ENCODE measurements at regions not wholly inside any gene's neighbourhood (a gene's known extent, or its start where the extent isn't known, plus 50 kb on each side); places are given as distances from the start of the nearest gene placed in this dataset.

DNA sequence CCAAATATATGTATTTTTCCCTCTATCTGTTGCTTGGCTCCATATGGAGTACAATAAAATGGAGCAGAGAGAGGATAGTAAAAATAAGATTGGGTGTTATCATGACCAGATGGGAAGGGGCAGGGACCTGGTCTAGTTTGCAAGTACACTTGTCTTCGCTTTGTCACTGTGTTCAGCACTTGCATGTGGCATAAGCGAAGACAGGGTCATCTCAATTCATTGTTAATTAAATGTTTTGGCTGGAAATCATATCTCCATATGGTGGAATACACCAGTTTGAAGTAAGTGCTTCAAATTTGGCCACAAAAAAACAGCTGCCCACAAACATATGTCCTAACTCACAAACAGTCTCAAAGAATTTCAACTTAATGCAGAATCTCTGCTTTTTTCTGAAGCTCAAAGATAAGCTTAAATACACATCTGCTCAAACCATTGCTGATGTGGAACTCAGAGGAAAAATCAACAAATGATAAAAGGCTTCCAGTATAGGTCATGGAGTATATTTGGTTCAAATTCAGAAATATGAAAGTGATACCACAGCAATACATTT, 865.4 kb downstream of the TLE4 start:
- no peak for DNase-seq

DNA sequence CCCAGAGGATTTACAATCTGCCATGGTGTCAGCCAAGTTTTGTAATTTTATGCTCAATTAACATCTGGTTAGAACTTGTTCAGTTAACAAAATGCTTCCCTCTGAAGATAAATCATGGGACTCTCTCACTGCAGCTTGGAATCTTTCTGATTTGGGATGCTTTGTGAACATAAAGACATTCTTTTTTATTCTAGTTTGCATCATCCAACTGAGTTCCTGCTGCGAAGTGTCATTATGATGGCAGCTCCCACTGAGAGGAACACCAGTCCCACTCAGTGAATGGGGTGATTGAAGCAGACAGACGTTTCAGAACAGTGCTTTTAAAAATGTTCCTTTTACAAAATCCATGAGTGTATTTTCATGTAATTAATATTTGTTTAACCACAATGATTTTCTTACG, 863.8 kb downstream of the TLE4 start:
- DNase-seq = no peak

DNA sequence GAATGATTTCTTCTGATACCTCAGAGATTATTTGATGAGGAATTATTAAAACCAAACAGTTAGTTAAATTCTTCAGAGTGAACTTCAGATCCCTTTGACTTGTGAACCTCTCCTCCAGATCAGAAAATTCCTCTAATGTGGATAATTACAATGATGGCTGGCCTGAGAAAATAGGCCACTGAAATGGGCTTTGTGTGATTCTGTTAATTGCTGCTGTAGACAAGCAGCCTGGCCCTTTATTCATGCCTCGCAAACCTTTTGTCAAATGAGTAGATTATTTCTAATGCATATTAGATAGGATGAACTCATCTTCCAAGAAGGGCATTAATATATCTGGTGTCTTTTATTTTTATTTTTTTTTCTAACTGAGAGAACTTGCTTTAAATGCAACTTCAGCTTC, 855.2 kb downstream of the TLE4 start:
- DNase-seq = no peak

DNA sequence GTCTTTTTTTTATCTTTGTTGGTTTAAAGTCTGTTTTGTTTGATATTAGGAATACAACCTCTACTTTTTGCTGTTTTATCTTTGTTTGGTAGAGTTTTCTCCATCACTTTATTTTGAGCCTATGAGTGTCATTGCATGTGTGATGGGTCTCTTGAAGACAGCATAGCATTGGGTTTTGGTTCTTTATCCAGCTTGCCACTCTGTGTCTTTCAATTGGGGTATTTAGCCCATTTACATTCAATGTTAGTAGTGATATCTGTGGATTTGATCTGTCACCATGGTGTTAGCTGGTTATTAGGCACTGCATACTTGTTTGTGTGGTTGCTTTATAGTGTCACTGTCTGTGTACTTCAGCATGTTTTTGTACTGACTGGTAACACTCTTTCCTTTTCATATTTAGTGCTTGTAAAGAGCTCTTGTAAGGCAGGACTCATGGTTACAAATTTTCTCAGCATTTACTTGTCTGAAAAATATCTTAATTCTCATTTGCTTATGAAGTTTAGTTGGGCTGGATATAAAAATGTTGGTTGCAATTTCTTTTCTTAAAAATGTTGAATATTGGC, 845.5 kb downstream of the TLE4 start:
- DNase-seq = no peak

DNA sequence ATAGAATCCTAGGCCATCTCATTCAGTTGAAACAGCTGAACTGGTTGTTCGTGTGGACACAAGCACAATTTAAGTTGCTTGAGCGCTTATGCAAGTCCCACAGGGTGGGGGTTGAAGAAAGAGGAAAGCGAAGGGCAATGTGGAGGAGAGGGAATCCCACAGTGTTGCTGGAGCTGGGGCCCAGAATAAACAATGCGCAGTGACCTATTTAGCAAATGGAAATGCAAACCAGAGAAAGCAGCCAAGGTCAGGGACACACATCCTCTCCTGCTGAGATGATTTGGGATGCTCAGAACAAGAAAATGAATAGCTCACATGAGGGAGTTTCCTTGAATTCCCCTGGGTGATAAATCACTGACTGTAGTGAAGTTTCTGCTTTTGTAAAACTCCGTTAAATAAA, 838.3 kb downstream of the TLE4 start:
- peak; percentile 39 for DNase-seq

DNA sequence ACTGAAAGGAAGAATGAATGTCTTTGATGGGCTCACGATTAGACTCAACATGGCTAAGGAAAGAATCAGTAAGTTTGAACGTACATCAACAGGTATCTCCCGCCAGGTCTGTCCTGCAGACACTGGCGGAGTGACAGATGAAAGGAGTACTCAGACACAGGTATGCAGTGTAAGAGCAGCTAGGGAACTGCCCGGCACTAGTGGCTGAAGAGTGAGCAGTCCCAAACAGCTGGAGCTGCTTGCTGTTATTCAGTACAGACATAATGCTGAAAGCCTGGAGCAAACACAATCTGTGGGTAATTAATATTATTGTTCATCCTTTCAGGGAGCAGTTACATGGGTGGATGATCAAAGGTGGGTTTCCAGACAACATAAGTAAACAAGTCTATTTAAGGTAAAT, 835.5 kb downstream of the TLE4 start:
- DNase-seq = no peak

DNA sequence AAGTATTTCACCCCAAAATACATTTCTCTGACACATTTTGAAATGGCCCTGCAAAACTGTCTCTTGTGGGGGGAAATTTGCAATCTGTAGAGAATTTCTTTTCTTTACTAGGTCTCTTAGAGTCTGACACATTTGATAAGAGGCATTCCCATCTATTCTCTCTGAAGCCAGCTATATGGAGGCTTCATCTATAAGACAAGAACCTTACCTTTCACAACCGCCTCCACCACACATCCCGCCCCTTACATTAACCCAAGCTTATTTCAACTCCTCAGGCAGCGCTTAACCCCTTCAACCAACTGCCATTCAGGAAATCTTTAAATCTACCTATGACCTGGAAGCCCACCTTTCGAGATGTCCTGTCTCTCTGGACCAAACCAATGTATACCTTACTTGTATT, 829.5 kb downstream of the TLE4 start:
- DNase-seq = no peak

DNA sequence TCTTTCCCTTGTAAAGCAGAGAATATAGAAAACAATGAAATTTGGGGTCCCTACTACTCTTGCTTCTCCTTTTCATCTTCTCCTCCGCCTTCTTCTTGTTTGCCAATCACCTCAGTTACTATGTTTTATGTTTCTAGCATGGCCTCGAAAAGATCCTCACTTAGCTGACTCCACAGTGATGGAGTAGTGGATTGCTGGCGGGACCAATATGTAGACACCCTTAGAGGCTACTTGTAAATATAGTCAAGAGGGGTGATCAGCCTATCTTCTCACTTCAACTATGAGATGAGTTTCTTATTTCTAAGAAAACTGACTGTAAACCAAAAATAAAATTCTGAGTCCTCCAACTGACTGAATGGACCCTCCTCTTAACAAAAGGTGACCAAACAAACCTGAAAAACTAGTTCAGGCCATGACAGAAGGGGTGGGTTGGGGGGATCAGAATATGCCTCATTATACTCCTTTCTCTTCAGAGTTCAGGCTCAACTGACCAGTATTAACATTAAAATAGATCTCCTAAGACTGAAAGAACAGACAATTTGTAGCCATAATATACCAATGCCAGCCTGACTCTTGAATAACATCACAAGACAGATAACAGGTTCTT, 829.0 kb downstream of the TLE4 start:
- DNase-seq = no peak

DNA sequence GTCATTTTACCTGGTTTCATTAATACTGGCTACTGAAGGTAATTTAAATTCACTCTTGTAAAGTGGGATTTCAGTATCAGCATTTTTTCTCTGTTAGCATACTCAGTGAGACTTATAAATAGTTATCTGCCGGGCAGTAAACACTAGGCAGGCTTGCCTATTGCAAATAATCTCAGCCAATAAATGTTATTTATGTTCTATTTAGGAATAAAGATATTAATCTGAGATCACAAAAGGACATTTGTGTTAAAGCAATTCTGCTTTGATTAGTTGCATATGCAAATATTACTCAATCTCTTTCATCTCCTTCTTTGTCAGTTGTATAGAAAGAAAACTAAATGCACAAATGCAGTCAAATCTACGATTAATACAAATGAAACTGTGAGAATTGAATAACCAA, 827.8 kb downstream of the TLE4 start:
- DNase-seq = no peak

DNA sequence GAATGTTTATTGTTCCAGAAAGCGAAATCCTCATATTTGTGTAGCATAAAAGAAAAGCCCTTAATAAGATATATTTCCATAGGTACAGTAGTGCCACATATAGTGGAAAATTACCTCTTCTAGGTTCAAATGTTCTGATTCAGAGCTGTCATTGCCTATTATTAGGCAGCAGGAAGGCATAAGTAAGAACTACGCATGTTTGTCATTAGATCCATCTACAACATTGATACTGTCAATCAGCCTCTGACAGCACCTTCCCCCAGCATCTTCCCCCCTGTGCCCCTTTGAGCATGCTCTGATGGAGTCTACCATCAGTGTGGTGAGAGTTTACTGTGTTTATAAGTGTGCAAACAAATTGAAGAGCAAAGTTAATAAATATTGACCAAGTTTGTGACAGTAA, 816.1 kb downstream of the TLE4 start:
- no peak for DNase-seq

DNA sequence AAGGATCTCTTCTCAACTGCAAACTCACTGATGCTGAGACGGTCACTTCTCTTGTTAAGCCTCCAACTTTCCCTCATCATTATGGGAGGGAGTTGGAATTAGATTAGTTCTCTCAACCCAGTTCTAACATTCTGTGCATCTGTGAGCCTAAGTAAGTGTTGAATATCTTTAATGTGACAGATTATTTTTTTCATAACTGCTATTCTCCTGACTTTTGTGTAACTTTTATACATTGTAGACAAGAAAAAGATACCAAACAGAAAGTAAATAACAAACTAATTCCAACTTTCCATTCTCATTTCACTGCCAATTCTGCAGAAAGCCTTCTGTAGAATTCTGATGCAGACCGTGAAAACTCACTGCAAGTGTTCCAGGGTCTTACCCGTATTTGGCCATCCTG, 813.5 kb downstream of the TLE4 start:
- no peak for DNase-seq

DNA sequence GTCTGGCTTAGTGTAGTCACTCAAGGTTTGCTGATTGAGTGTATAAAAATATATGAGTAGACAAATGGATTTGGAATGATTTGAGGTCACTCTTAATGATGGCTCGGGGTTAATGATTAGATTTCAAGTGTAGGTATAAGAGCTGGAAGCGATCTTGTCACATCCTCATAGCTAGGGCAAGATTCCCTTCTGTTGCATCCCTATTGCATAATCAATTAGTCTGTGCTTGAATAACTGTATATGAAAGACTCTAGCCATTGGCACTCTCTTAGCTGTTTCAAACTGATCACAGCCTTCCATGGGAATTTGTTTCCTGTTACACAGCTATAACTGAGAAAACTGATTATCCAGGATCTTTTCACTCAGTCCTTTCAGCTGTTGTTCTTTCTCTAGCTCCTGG, 811.6 kb downstream of the TLE4 start:
- no peak for DNase-seq

DNA sequence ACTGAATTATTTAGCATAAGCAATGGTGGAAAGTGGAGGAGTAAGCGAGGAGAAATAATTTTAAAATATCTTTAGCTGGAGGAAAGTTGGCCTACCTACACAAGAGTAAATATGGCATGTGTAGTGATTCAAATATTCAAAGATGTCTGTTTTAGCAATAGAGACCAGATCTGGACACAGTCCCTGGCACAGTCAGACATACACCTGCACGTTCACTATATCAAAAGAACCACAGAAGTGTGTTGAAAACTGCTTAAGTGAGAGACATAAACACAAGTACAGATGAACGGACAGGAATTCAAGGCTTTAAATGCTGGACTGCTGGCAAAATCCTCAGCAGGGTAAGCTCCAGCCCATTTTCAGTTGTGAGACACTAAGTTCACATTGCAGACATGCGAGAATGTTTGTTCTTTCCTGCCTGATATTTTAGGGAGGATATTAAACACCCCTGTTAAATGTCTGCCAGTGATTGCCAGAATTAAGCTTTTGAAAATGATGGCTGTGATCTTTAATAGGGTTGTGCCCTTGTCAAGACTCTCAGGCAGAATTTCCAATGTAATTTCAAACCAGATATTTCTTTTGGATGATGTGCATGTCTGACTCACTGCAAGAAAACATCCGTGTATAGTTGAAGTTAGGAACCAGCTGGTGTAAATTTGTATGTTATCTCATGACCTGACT, 810.6 kb downstream of the TLE4 start:
- peak; percentile 2 for DNase-seq

DNA sequence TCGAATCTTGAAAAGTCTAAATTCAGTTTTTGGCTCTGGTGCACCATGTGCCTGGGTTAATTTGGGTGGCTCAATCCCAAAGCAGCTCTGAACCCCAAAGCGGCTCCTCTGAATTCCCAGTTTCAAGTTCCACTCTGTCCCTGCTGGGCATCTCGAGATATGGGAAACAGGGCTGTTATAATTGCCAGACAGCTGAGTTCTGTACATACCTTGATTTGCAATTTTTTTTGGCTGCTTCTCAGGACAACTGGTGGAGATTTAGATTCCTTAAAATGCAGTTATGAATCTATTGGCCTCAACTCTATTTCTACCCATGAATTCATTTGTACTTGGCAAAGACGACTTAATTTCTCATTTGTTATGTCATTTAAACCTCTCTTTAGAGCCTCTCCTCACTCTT, 808.5 kb downstream of the TLE4 start:
- no peak for DNase-seq

DNA sequence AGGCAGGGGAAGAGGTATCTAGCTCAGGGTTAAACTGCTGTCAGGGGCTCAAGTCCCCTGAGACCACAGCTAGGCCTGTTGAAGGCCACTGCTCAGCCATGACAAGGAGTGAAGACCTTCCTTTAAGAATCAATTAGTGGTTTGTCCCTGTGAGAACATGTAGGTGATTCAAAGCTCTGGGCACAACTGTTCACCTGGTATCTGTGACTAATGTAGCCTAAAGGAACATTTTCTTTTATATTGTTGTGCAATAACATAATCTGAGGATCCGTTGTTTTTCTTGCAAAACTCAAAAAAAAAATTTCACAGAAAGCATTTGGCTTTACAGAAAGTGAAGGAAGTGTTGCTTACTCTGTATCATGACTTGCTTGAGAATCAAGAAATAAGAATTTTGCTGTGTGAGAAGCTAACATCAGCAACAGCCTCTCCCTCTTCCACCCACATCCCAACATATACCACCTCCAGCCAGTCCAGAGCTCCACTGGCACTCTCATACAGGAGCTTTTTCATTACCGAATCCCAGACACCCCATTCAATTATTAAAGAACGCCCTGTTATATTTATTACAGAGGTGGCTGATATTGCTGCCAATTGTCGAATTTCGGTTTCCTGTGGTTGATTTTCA, 807.0 kb downstream of the TLE4 start:
- no peak for DNase-seq

DNA sequence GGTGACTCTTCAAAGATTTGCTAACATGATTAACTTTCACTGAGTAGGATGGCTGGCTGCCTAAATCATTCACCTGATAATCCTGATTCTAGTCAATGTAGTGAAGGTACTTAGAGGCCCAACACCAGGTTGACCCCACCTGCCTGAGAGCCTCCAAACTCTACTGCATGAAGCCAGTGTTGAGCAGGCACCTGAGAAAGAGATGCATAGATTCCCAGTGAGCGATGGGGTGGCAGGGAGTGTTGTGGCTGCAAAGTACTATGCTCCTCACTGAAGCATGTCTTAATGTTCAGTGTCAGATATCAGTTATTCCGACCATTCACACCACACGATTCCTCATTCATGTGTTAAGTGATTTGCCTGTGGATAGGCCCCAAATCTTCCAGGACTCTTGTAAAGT, 804.4 kb downstream of the TLE4 start:
- DNase-seq = no peak

DNA sequence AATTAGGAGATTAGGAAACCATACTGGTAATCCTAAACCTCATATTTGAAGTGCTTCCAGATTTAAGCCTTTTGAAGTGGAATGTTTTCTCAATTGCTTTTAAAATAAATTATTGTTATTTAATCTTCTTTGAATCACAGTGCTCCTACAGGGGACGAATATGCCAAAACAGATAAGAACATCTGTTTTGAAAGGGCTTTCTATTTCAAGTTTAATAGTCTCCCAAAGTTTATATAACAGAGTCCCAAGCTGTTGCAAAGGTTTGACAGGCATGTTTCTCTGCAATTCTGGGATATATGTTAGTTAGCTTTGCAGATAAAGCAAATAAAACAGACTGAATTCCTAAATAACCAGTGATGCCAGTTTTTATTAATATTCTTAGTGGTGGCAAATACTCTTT, 803.7 kb downstream of the TLE4 start:
- no peak for DNase-seq

DNA sequence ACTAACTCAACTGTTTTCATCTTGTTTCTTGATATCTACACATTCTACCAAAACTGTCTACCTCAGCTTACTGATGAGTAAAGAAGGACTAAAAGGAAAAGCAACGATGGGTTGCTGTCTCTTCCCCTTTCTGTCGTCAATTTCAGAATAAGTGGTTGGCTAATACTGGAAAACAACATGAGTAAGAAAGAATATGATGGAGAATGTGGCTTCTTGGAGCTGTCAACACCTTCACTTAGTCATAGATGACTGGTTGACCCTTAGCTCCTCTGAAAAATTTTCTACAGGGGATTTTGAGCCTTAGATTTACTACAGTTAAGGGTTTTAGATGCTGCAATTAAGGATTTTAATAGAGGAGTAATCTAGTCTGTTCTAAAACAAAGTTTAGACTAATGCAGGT, 797.9 kb downstream of the TLE4 start:
- DNase-seq = peak; percentile 31

DNA sequence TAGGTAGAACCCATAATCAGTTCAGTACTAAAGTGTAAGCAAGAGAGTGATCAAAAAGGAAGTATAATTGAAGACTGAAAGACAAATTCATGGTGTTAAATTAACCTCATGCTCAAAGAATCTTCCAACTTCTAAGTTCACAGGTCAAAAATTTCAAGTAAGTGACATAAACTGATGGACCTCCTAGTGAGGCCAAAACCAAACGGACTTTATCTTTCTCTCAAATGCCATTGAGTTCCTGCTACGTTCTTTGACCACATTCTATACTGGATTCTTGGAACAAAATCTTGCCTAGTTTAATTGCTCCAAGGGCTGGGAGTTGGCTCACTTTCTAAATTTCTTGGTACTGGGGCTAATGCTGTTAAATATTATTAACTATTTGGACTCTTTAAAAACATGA, 794.9 kb downstream of the TLE4 start:
- no peak for DNase-seq

DNA sequence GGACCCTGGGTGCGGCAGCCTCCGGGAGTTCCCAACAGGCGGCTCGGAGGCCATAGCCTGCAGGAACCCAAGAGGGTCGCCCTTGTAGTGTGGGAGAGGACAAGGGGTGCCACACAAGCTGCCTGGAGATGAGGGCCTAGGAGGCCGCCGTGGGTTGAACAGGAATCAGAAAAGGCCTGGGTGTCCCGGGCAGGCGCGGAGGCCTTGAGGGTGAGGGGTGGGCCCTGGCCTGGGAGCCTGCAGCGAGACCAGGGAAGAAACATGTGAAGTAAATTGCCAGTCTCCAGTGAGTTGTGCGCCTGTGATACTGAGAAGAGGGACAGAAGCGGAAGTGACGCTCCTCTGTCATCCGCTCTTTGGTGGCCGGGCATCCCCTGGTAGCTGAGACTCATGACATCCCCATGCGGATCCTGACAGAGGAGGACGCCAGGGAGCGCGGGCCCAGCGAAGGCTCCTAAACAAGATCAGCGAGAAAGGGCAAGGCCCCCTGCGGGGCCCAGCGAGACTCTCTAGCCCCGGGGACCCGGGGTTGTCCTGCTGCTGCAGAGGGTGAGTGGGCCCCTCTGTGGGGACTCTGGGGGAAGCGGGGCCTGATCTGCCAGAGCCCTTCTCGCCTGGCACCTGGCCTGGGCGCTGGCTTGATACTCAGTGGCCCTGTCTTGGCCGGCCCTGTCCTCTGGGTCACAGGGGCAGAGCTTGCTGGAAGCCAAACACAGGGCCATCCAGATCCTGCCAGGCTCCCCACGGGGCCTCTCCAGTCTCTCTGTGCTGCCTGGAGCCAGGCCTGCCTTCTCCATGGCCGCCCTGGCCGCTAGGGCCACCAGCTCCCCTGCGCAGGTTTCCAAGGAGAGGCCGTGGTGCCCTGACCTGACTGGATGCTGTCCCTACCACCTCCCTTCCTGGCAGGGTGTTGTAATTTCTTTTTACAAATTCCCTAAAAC, 788.4 kb downstream of the TLE4 start:
- DNase-seq = no peak

DNA sequence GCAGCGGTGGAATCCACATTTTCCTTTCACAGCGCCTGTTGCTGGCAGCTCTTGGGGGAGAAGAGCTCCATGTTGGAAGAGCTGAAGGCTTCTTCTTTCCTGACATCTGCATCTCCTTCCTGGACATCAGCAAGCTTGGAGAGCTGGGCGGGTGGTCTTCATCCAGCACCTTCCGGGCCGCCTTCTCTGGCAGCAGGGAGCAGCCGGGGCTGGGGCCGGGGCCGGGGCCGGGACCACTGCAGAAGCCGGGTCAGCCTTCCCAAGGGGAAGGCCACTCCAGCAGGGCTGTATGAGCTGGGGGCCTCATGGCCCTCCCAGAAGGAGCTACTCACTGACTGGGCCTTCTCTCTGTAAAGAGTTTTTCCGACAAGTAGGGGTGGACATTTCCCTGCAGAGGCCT, 787.5 kb downstream of the TLE4 start:
- DNase-seq = no peak

DNA sequence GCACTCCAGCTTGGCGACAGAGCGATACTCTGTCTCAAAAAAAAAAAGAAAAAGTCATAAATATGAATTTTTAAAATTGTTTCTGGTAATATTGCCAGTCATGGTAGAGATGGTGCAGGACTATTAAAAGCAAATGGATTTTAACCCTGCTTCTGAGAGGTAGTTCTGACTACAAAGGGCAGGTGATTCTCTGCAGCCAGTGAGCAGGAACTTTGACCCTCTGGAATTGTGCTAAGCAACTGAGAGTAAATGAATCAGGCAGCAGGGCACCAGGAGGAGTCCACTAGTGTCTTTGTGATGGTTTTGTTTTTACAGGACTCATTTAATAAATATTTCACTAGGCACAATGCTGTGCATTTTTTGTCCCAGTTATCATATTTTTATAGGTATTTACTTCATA, 781.2 kb downstream of the TLE4 start:
- DNase-seq = no peak

DNA sequence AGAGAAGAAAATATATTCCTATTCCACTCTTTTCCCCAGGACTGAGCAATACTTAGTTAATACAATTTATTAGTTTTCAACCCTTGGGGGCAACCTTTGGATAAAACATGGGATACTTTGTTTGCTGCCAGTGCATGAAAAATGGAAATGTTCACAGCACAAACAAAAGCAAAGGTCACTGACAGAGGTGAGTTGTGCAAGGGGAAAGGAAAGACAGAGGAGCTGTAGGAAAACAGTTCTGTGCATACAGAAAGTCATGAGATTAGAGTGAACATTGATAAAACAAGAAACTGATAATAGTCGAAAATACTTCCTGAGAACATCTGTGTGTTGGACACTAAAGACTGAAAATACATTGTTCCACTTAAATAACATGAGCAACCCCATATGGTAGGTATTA, 779.8 kb downstream of the TLE4 start:
- no peak for DNase-seq

Measured in fibroblast of skin of back (primary cell).